ENCODE measurements at regions not wholly inside any gene's neighbourhood (a gene's known extent, or its start where the extent isn't known, plus 50 kb on each side); places are given as distances from the start of the nearest gene placed in this dataset.

- Histone ChIP-seq H3K27ac (ENCODE audit: low read length) (no peak overlapping the region), H3K9me3 (ENCODE audit: control insufficient read depth, insufficient read depth, low read length) (no peaks in the 10 kb centered on the region), H3K4me1 (ENCODE audit: control insufficient read depth, insufficient read depth, low read length) (no peaks in the 10 kb centered on the region), H3K4me3 (ENCODE audit: low read length) (no peak overlapping the region), H3K27me3 (ENCODE audit: control insufficient read depth, insufficient read depth, low read length) (no peaks in the 10 kb centered on the region), H3K36me3 (ENCODE audit: control insufficient read depth, insufficient read depth, low read length) (no peaks in the 10 kb centered on the region)
- Mint-ChIP-seq H3K27me3 (ENCODE audit: low read depth in 2 of 2) (no peaks in the 10 kb centered on the region), H3K4me1 (no peaks in the 10 kb centered on the region), H3K4me3 (no peak overlapping the region), H3K27ac (no peak overlapping the region), H3K36me3 (no peaks in the 10 kb centered on the region), H3K9me3 (peaks cover 6 to 12% of the 10 kb centered on the region in 2 donors)
- no peak for DNase-seq
- no CpG with 5 or more reads among the region's 1 CpG for WGBS (ENCODE audit: insufficient coverage)
- no peak for ATAC-seq
- intact Hi-C loops (cut with micrococcal nuclease), result no loop called here
- TF ChIP-seq CTCF (IDR thresholded peaks at IDR 0.05), result no peak
These were observed 326.2 kb upstream of the FSHR start for GRCh38 chr2:49480520-49480919.

GRCh38 chr2:49465157-49465831 lies 311.0 kb upstream of the FSHR start:
- H3K27ac ChIP-seq (ENCODE audit: low read length), result no peak overlapping the region
- intact Hi-C loops (cut with micrococcal nuclease), result no loop called here
- no peaks in the 10 kb centered on the region for H3K27me3 ChIP-seq (ENCODE audit: control insufficient read depth, insufficient read depth, low read length)
- H3K4me1 ChIP-seq (ENCODE audit: control insufficient read depth, insufficient read depth, low read length), result no peaks in the 10 kb centered on the region
- Mint-ChIP-seq H3K27me3 (ENCODE audit: low read depth in 2 of 2) (no peaks in the 10 kb centered on the region), H3K4me3 (no peak overlapping the region), H3K4me1 (no peaks in the 10 kb centered on the region), H3K27ac (no peak overlapping the region), H3K36me3 (no peaks in the 10 kb centered on the region), H3K9me3 (peaks cover 23 to 26% of the 10 kb centered on the region in 2 donors)
- peaks cover 11% of the 10 kb centered on the region for H3K9me3 ChIP-seq (ENCODE audit: control insufficient read depth, insufficient read depth, low read length)
- H3K36me3 ChIP-seq (ENCODE audit: control insufficient read depth, insufficient read depth, low read length), result no peaks in the 10 kb centered on the region
- no peak overlapping the region for H3K4me3 ChIP-seq (ENCODE audit: low read length)
- ATAC-seq (no peak), DNase-seq (no peak)
- no CpG with 5 or more reads among the region's 1 CpG for WGBS (ENCODE audit: insufficient coverage)
- no peak for TF ChIP-seq CTCF (IDR thresholded peaks at IDR 0.05)

- TF ChIP-seq CTCF (IDR thresholded peaks at IDR 0.05), result no peak
- H3K27me3 Mint-ChIP-seq (ENCODE audit: low read depth in 2 of 2), result no peaks in the 10 kb centered on the region
These were observed 305.1 kb upstream of the FSHR start for GRCh38 chr2:49459314-49459993.

More at GRCh38 chr2:49459314-49459993, 305.1 kb upstream of the FSHR start:
- H3K27me3 ChIP-seq (ENCODE audit: control insufficient read depth, insufficient read depth, low read length), result no peaks in the 10 kb centered on the region
- DNase-seq (no peak), ATAC-seq (no peak)
- Mint-ChIP-seq H3K4me3 (no peak overlapping the region), H3K4me1 (no peaks in the 10 kb centered on the region), H3K36me3 (peaks cover 5% of the 10 kb centered on the region), H3K27ac (no peak overlapping the region), H3K9me3 (peaks cover 21 to 22% of the 10 kb centered on the region in 2 donors)
- intact Hi-C loops (cut with micrococcal nuclease), result no loop called here
- no peak overlapping the region for H3K27ac ChIP-seq (ENCODE audit: low read length)
- H3K9me3 ChIP-seq (ENCODE audit: control insufficient read depth, insufficient read depth, low read length), result no peaks in the 10 kb centered on the region
- H3K4me3 ChIP-seq (ENCODE audit: low read length), result no peak overlapping the region
- WGBS (ENCODE audit: insufficient coverage), result 73% methylated on average over 3 of the region's 3 CpGs
- no peaks in the 10 kb centered on the region for H3K4me1 ChIP-seq (ENCODE audit: control insufficient read depth, insufficient read depth, low read length)
- H3K36me3 ChIP-seq (ENCODE audit: control insufficient read depth, insufficient read depth, low read length), result no peaks in the 10 kb centered on the region

All from natural killer cell (primary cell).